Nephron (organoid): ENCODE measurements at regions not wholly inside any gene's neighbourhood (a gene's known extent, or its start where the extent isn't known, plus 50 kb on each side); places are given as distances from the start of the nearest gene placed in this dataset.
A peak's percentile ranks its signal among the peaks of the same experiment; 100 is the strongest.

Source experiments
- H3K27ac Mint-ChIP-seq, 3 experiments: 2 replicates each; pipeline ENCODE4 v1.8.0; 2020; ENCODE audit warnings: mixed read lengths in 3 of 3, mild to moderate bottlenecking in 2 of 3, moderate library complexity in 1 of 3
- H3K27me3 Mint-ChIP-seq: 2 replicates; pipeline ENCODE4 v1.8.0; 2021; ENCODE audit warnings: low read depth, mild to moderate bottlenecking, moderate library complexity, mixed read lengths
- H3K36me3 Mint-ChIP-seq: 2 replicates; pipeline ENCODE4 v1.8.0; 2020; ENCODE audit warnings: low read depth, mixed read lengths
- H3K4me1 Mint-ChIP-seq: 2 replicates; pipeline ENCODE4 v1.8.0; 2020; ENCODE audit warnings: mixed read lengths
- H3K4me3 Mint-ChIP-seq, 3 experiments: 2 replicates each; pipeline ENCODE4 v1.8.0; 2020; ENCODE audit warnings: mild to moderate bottlenecking in 3 of 3, mixed read lengths in 3 of 3, moderate library complexity in 2 of 3
- H3K9me3 Mint-ChIP-seq: 2 replicates; pipeline ENCODE4 v1.8.0; 2020; ENCODE audit warnings: mixed read lengths
- TF ChIP-seq, protein P1 (sequence below), 3 experiments: fragments of 200-600 bp; sonication (generic); IDR thresholded peaks; one replicate each; pipeline ENCODE4 v1.5.0; 2021; ENCODE audit warnings: antibody characterized with exemption in 3 of 3; ENCODE audit not compliant: unreplicated experiment in 3 of 3

DNA sequence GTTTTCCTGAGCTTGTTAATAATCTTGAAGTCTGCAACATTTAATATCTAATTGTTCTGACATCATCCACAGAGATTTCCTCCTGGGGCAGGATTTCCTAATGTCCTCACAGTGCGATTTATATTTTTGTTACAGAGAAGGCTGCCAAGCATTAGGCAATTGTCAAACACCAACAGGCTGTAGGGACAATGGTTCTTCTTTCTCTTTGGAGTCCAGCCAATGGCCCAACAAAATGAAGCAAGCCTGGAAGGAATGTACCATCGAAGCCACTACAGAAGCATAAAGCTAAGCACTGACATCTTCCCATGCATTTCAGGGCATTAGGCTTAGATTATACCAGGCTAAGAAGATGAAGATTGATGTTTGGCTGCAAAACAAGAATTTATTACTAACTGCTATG is 173.0 kb upstream of the FRMD4B start:
- Mint-ChIP-seq H3K4me3 (no peak overlapping the region), H3K9me3 (no peaks in the 10 kb centered on the region), H3K4me1 (peaks cover 16% of the 10 kb centered on the region), H3K27me3 (peaks cover 9% of the 10 kb centered on the region), H3K27ac (no peak overlapping the region), H3K36me3 (no peaks in the 10 kb centered on the region)
- TF ChIP-seq, protein P1, sequence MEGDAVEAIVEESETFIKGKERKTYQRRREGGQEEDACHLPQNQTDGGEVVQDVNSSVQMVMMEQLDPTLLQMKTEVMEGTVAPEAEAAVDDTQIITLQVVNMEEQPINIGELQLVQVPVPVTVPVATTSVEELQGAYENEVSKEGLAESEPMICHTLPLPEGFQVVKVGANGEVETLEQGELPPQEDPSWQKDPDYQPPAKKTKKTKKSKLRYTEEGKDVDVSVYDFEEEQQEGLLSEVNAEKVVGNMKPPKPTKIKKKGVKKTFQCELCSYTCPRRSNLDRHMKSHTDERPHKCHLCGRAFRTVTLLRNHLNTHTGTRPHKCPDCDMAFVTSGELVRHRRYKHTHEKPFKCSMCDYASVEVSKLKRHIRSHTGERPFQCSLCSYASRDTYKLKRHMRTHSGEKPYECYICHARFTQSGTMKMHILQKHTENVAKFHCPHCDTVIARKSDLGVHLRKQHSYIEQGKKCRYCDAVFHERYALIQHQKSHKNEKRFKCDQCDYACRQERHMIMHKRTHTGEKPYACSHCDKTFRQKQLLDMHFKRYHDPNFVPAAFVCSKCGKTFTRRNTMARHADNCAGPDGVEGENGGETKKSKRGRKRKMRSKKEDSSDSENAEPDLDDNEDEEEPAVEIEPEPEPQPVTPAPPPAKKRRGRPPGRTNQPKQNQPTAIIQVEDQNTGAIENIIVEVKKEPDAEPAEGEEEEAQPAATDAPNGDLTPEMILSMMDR (IDR thresholded peaks at IDR 0.05; ENCODE audit: unreplicated experiment in 3 of 3): no peak

DNA sequence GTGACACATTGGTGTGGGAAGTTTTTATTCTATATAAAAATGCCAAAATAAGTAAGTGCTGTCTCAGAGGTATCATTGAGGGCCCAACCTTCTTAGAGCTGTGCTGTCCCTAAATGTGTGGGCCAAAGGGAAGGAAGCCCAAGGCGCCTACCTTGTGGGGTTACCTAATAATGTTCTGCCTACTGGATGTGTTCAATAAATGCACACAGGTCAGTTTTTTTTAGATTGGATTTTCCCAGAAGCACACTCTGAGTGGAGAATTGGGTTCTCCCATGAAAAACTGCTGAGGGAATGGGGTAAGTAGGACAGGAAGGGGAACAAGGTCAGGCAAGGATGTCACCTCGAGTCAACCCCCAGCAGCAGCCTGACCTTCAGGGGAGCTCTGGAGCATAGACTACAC is 168.7 kb upstream of the FRMD4B start:
- no peaks in the 10 kb centered on the region for H3K9me3 Mint-ChIP-seq
- peaks cover 22% of the 10 kb centered on the region for H3K4me1 Mint-ChIP-seq
- no peak overlapping the region for H3K4me3 Mint-ChIP-seq
- peaks cover 4% of the 10 kb centered on the region for H3K27me3 Mint-ChIP-seq
- H3K36me3 Mint-ChIP-seq: no peaks in the 10 kb centered on the region
- TF ChIP-seq, protein P1 (IDR thresholded peaks at IDR 0.05; ENCODE audit: unreplicated experiment in 3 of 3): no peak
- H3K27ac Mint-ChIP-seq: no peak overlapping the region

GRCh38 chr3:69553888-69554287 is 168.0 kb upstream of the FRMD4B start:
- Mint-ChIP-seq H3K4me1 (peaks cover 28% of the 10 kb centered on the region), H3K27ac (peak overlapping the region in 1 of 3 experiments; percentile 57), H3K9me3 (no peaks in the 10 kb centered on the region), H3K36me3 (no peaks in the 10 kb centered on the region), H3K4me3 (no peak overlapping the region), H3K27me3 (no peaks in the 10 kb centered on the region)
- TF ChIP-seq, protein P1 (IDR thresholded peaks at IDR 0.05; ENCODE audit: unreplicated experiment in 3 of 3): no peak

GRCh38 chr3:69547461-69547880 is 161.6 kb upstream of the FRMD4B start:
- Mint-ChIP-seq H3K9me3 (no peaks in the 10 kb centered on the region), H3K4me3 (no peak overlapping the region), H3K27ac (no peak overlapping the region), H3K4me1 (peaks cover 32% of the 10 kb centered on the region), H3K36me3 (no peaks in the 10 kb centered on the region), H3K27me3 (peaks cover 24% of the 10 kb centered on the region)
- TF ChIP-seq, protein P1 (IDR thresholded peaks at IDR 0.05; ENCODE audit: unreplicated experiment in 3 of 3): no peak

DNA sequence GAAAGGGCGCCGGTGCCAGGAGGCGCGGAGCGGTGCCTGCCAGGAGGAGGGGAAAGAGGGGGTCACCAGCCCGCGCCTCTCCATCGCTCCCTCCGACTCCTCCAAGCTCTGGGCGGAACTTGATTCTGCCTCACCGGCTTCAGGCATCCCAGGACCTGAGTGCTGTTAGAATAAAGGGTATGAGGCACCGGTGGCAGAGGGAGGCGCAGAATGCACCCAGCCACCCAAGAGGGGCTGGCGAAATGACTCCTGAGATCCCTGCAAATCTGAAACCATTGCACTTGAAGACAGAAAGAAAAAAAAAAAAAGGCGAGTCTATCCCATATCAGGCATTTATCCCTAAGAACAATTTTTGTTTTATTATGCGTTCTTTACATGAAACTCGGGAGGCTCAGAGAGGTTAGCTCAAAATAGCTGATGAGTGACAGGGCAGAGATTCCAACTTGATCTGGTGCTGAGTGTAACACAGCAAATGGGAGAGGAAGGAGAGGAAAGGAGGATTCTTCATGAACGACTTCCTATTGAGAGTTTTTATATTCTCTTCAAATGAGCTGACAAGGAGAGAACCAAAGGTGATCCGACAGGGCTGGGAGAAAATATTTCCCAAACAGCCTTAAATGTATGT is 157.0 kb upstream of the FRMD4B start:
- Mint-ChIP-seq H3K9me3 (no peaks in the 10 kb centered on the region), H3K4me3 (peak overlapping the region; percentile 84 to 86 (median 84)), H3K36me3 (no peaks in the 10 kb centered on the region), H3K27ac (no peak overlapping the region), H3K27me3 (peaks cover 50% of the 10 kb centered on the region), H3K4me1 (peaks cover 23% of the 10 kb centered on the region)
- TF ChIP-seq, protein P1 (IDR thresholded peaks at IDR 0.05; ENCODE audit: unreplicated experiment in 3 of 3): no peak
